ENCODE measurements at regions not wholly inside any gene's neighbourhood (a gene's known extent, or its start where the extent isn't known, plus 50 kb on each side); places are given as distances from the start of the nearest gene placed in this dataset.
A peak's percentile ranks its signal among the peaks of the same experiment; 100 is the strongest.

- DNase-seq: peak; percentile 8
These were observed 475.2 kb upstream of the PPP2R3A start for GRCh38 chr3:135490219-135490915.

DNA sequence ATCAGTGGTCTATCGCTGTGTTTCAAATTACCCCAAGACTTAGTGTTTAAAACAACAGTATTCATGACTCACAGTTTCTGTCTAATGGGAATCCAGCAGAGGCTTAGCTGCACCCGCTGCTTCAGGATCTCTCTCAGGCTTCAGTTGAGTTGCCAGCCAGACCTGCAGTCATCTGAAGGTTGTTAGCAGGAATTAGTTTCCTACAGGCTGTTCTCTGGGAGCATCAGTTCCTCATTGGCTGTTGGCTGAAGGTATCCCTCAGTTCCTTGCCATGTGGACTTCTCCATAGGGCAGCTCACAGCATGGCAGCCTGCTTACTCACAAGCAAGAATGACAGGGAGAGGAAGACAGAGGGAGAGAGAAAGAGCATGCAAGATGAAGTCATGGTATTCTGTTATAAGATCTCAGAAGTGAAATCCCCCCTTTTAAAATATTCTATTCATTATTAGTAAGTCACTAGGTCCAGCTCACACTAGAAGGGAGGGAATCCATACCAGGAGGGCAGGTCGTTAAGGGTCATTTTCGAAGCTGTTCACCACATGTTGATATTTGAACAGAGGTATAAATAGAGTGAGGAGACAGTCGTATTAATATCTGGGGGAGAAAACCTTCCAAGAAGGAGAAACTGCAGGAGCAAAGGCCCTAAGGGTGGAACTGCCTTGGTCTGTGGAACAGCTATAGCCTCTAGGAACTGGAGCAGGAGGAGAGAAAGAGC is 473.9 kb upstream of the PPP2R3A start:
- no peak for DNase-seq

DNA sequence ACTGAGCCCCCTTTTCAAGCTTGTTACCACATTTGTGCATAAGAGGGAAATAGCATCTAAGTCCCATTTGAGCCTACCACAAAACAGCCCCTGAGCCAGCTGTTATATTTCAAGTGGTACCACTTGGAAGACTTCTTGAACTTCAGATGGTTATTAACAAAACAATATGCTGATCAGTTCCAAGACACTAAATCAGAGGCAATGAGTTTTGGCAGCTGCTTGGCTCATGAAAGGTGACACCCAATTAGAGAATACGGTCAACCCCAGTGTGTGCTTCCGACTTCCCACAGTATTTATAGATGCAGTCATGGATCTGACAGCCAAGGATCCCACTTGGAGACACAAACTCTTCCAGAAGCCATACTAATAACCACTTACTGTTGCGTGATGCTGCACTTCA is 469.6 kb upstream of the PPP2R3A start:
- no peak for DNase-seq

- DNase-seq: no peak
These were observed 467.5 kb upstream of the PPP2R3A start for GRCh38 chr3:135497979-135498378.

- no peak for DNase-seq
These were observed 466.1 kb upstream of the PPP2R3A start for GRCh38 chr3:135499426-135499825.

DNA sequence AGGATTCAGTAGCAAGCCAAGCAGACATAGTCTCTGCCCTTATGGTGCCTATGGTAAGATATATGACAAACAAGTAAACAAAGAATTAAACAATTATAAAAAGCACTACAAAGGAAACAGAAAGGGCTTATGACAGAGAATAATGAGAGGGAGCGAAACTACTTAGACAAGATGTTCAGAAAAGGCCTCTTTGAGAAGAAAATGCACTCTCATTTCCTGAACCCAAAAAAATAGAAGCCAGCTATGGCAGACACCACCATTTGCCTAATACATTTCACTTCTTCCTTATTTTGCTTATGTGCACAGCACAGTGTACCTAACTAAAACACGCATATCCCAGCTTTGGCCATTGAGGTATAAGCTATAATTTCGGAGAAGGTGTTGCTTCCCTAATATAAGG is 465.5 kb upstream of the PPP2R3A start:
- no peak for DNase-seq

GRCh38 chr3:135503065-135503759 is 462.3 kb upstream of the PPP2R3A start:
- DNase-seq: no peak

- DNase-seq: peak; percentile 66
These were observed 461.5 kb upstream of the PPP2R3A start for GRCh38 chr3:135503760-135504686.

DNA sequence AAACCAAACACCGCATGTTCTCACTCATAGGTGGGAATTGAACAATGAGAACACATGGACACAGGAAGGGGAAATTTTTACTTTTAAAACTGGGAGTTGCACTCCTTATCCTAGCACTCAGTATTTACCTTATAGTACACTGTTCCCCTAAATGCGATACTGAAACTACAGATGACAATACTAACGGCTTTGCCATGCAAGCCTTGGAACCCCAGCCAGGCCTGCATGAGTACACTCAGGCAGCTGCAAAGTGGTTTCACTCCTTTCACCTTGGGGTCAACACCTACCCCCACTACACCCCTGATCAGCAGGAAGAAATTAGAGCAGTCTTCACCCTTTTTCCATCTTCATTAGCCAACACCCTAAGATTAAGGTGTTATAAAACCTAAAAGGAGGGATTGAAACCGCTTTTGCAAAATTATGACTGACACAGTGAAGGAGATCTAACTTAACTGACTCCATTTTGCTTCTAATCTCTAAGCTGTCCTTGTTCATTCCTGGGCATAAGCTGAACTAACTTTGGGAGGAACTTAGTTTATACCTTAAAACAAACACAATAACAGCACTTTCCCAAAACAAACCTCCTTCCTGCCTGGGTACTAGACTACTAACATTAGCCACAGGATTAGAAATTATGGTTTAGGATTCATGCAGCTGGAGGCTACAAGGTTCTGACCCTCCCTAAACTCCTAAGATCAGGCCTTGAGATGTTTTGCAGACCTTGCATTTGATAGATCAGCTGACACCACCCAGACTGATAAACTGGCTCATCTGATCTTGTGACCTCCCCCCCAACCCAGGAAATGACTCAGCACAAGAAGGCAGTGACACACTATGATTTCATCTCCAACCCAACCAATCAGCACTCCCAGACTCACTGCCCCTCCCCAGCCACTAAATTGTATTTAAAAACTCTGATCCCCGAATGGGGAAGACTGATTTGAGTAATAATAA is 452.1 kb upstream of the PPP2R3A start:
- no peak for DNase-seq

- DNase-seq: no peak
These were observed 451.5 kb upstream of the PPP2R3A start for GRCh38 chr3:135514060-135514448.

- DNase-seq: no peak
These were observed 449.4 kb upstream of the PPP2R3A start for GRCh38 chr3:135516143-135516542.

DNA sequence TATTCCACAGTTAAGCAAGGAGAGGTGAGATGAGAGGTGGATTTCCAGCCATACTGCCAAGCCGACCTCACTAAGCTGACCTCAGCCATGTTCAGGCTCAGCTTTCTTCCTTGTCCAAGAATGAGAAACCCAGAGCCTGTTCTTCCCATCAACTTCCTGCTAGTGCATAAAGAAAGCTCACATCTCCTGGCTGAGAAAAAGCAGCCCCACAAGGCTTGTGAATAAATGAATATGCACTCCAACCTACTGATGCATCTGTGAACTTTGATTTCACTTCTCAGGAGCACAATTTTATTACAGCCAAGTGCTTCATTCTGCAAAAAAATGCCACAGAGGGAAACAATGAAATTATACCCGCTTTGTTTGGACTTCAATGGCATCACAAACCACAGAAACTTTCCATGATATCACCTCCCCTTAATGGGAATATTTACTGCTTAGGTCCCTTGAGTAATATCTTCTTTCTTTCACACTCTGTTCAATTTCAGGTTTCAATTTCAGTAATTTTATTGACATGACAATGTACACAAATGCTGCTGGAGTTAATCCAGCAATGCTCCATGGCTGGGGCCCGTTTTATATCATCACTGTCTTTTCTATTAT is 437.0 kb upstream of the PPP2R3A start:
- no peak for DNase-seq

- DNase-seq: peak; percentile 82
These were observed 433.5 kb upstream of the PPP2R3A start for GRCh38 chr3:135532021-135532420.

DNA sequence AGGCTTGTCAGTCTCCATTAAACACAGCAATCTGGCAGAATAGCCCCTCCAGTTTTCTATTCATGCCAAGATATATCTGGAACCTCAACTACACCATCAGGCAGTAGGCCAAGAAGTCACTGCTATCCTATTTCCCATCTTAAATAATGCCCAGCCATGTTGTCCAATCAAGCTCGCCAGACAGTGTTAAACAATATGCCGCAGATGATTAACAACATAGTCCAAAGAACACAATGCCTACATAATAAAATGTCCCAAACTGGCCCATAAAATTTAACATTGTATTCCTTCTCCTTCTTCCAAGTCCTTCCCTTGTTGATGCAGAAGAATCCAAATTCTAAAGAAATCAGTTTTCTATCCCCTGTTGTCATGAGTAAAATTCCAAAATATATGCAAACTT is 427.4 kb upstream of the PPP2R3A start:
- DNase-seq: no peak

DNA sequence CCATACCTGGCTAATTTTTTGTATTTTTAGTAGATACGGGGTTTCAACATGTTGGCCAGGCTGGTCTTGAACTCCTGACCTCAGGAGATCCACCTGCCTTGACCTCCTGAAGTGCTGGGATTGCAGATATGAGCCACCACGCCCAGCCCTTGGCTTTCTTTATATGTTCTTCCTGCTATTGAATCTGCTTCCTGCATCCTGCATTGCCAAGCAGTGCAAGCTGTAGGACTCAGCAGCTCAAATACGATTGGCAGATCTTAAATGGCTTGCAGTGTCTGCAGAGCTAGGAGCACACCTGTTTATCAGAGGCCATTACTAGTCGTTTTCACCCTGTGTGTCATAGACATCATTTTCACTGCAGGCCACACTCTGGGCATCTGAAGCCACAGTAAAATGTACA is 426.2 kb upstream of the PPP2R3A start:
- no peak for DNase-seq

DNA sequence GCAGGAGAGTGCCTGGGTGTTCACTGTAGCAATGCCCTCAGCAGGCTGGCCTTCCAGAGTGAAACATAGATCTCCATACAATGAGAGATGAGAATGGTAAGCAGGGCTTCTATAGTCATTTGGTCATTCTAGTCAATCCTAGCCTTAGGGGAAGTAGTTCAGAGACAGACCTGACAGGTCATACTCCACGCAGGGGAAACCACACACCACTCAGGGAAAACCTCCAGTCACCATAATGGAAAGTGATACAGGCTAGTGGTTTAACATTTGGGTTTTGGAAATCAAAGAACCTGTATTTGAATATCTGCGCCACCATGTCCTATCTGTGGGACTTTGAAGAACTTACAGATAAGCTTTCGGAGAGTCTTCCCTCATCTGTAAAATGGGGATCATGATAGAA is 425.7 kb upstream of the PPP2R3A start:
- no peak for DNase-seq

DNA sequence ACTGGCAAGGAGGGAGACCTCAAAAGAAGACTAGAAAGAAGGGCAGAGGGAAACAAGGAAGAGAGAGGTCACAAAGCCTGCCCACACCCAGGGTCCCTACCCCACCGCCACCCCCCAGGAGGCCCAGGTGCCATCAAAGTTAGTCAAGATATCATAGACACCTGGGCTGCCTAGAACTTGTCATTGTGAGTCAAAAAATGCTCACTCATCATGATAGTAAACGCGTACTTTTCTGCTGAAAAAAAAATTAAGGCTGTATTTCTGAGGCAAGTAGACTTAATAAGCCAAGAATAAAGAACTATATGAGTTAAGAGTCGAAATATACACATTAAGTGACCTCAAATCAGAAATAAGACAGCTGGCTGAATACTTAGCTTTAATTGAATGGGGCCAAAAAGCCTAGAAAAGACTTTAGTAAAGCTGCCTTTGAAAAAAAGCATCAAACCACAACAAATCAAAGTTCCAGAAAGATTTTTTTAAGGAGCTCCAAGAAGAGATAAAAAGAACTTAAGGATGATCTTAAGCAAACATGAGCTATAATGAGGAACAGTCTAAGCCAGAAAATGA is 415.5 kb upstream of the PPP2R3A start:
- DNase-seq: no peak

GRCh38 chr3:135556174-135556573 is 409.4 kb upstream of the PPP2R3A start:
- DNase-seq: no peak

DNA sequence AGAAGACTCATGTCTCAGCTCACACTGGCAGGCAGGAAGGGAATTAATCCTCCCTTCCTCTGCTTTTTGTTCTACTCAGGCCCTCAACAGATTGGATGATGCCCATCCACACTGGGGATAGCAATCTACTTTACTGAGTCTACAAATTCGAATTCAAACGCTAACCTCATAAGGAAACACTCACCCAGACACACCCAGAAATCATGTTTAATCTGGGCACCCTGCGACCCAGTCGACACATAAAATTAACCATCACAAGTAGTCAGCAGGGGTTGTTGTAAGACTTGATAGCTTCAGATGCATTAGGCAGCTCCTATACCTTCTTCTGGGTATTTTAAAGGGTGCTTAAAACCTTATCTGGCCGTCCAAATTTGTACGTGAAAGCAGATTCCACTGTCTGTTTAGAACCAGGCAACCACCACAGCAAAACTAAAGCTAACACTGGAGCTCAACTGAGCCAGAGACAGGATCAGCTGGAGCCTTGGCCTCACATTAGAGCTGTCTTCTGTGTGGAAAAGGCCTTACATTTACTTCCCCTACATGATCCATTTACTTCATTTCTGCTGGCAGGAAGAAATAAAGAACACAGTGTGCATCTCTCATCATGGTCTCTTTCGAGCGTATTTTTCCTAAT is 407.3 kb upstream of the PPP2R3A start:
- DNase-seq: no peak

GRCh38 chr3:135558906-135559305 is 406.6 kb upstream of the PPP2R3A start:
- no peak for DNase-seq

DNA sequence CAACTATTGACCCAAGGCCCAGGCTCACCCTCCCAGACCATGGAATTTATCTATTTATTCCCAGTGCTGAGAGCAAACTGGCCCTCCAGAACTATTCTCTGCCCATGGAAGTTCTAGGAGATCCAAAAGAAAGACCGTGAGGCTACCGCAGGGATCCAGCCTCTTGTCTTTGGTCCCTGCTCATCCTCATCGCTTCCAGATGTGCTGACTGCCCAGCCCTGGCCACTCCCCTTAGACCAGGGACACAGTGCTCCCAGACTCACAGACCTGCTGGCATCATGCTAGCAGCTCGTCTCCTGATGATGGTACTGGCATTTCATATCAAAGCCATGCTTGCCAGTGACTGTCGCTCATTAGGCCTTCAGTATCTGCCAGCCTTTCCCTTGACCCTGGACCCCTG is 405.7 kb upstream of the PPP2R3A start:
- no peak for DNase-seq
